ENCODE measurements at regions not wholly inside any gene's neighbourhood (a gene's known extent, or its start where the extent isn't known, plus 50 kb on each side); places are given as distances from the start of the nearest gene placed in this dataset.
A peak's percentile ranks its signal among the peaks of the same experiment; 100 is the strongest.

DNA sequence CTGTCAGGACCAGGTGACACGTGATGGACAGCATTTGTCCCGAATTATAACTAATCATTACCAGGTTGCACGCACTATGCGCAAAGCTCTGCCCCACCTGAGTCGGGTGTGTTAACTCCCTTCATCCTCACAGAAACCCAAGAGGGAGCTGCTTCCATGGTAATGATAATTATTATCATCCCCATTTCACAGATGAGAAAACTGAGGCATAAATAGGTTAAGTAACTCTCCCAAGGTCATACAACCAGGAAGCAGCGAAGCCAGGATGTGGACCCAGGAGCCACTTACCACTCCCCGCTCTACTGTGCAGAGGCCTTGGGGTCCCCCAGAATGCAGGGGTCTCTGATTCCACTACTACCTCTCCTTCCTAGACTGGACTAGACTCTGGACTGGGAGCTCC lies 76.7 kb upstream of the TARDBP start:
- Histone ChIP-seq H3K27ac (ENCODE audit: low read depth in 1 of 2, low read length in 1 of 2) (no peak overlapping the region), H3K36me3 (ENCODE audit: control insufficient read depth in 4 of 4, insufficient read depth in 4 of 4, low read length in 4 of 4) (no peaks in the 10 kb centered on the region), H3K9me3 (ENCODE audit: control insufficient read depth in 4 of 4, insufficient read depth in 3 of 4, low read length in 3 of 4) (no peaks in the 10 kb centered on the region), H3K9ac (ENCODE audit: insufficient read depth in 1 of 2, low read length in 2 of 2) (no peak overlapping the region), H3K4me3 (no peak overlapping the region), H3K27me3 (ENCODE audit: control insufficient read depth in 3 of 3, insufficient read depth in 3 of 3, low read length in 2 of 3) (no peaks in the 10 kb centered on the region), H3K4me1 (ENCODE audit: control insufficient read depth in 5 of 5, insufficient read depth in 5 of 5, low read length in 5 of 5) (peaks cover 0 to 25% (median 0%) of the 10 kb centered on the region in 5 donors)
- no peak for DNase-seq
- TF ChIP-seq, protein P1, sequence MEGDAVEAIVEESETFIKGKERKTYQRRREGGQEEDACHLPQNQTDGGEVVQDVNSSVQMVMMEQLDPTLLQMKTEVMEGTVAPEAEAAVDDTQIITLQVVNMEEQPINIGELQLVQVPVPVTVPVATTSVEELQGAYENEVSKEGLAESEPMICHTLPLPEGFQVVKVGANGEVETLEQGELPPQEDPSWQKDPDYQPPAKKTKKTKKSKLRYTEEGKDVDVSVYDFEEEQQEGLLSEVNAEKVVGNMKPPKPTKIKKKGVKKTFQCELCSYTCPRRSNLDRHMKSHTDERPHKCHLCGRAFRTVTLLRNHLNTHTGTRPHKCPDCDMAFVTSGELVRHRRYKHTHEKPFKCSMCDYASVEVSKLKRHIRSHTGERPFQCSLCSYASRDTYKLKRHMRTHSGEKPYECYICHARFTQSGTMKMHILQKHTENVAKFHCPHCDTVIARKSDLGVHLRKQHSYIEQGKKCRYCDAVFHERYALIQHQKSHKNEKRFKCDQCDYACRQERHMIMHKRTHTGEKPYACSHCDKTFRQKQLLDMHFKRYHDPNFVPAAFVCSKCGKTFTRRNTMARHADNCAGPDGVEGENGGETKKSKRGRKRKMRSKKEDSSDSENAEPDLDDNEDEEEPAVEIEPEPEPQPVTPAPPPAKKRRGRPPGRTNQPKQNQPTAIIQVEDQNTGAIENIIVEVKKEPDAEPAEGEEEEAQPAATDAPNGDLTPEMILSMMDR (IDR thresholded peaks at IDR 0.05; ENCODE audit: control extremely low read depth, extremely low read depth), result no peak
- no peak for ATAC-seq (ENCODE audit: insufficient read depth, low FRiP score)
- 89 to 93% methylated on average over 7 of the region's 7 CpGs for WGBS, 2 donors

DNA sequence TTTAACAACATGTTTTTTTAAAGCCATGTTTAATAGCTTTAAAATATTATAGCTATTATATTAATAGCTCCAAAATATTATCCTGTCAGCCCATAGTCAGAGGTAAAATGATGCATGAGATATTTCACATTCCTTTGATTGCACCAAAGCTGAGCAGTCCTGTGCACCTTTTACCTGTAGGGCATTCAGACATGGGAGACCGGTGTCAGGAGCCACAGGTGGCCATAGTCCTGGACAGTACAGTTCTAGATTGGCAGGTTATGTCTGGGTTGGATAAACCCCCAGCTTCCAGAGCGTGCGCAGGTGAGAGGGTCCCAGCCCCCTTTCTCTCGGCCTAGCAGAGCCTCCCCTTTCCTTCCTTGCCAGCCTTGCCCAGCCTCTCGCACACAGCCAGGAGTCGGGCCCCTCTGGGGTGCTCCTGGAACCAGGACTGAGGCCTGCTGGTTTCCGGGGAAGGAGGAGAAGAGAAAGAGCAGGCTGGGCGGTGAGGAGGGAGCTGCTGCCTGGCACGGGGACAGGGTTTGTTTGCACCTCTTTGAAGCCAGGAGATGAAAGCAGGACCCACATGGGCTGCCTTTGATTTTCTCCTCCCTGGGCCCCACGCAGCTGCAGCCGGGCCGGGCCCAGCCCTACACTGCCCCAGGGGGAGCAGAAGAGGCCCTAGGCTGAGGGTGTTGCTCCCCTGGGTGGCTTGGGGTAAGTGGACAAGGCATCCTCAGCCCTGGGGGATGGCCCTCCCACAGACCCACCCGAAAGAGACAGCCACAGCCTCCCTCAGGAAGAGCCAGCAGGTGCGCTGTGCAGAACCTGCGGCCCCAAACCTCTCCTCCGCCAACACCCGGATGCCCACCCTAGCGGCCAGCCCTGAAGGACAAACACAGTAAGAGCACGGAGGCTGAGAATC lies 75.2 kb upstream of the TARDBP start:
- Histone ChIP-seq H3K4me1 (ENCODE audit: control insufficient read depth in 5 of 5, insufficient read depth in 5 of 5, low read length in 5 of 5) (peaks cover 0 to 40% (median 3%) of the 10 kb centered on the region in 5 donors), H3K27me3 (ENCODE audit: control insufficient read depth in 3 of 3, insufficient read depth in 3 of 3, low read length in 2 of 3) (no peaks in the 10 kb centered on the region), H3K9me3 (ENCODE audit: control insufficient read depth in 4 of 4, insufficient read depth in 3 of 4, low read length in 3 of 4) (no peaks in the 10 kb centered on the region), H3K36me3 (ENCODE audit: control insufficient read depth in 4 of 4, insufficient read depth in 4 of 4, low read length in 4 of 4) (no peaks in the 10 kb centered on the region), H3K4me3 (no peak overlapping the region), H3K9ac (ENCODE audit: insufficient read depth in 1 of 2, low read length in 2 of 2) (no peak overlapping the region), H3K27ac (ENCODE audit: low read depth in 1 of 2, low read length in 1 of 2) (no peak overlapping the region)
- DNase-seq, result peak; percentile 72 to 90 (median 76)
- no peak for ATAC-seq (ENCODE audit: insufficient read depth, low FRiP score)
- 72 to 81% methylated on average over 19 of the region's 19 CpGs for WGBS, 2 donors
- TF ChIP-seq, protein P1 (IDR thresholded peaks at IDR 0.05; ENCODE audit: control extremely low read depth, extremely low read depth), result no peak

DNA sequence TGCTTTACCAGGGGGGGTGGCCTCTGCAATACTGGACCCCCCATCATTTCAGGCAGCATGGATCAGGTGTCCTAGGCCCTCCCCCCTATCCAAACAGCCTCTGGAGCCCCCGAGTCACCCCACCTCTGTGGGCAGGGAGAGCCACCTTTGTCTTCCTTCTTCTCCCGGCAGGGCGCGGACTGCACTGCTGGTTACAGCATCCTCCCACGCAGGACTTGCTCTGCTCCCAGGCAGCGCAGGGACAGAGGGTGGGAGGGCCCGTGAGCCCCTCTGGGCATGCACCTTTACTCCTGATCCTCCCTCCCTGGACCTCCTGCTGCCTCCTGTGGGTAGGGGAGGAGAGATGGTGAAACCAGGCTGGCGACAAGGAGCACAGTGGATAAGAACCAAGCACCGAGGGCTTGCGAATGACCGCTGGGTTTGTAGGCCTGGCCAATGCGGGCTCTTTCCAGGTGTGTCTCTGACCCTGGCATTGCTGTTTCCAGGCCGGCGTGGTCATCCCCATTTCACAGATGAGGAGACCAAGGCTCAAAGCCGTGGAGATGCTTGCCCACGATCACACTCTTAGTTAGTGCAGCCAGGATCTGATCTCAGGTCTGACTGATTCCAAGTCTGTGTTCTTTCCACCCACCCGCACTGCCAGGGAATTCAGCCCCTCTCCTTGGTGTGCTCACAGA lies 73.6 kb upstream of the TARDBP start:
- ATAC-seq (ENCODE audit: insufficient read depth, low FRiP score) (no peak), DNase-seq (no peak)
- H3K4me1 ChIP-seq (ENCODE audit: control insufficient read depth in 5 of 5, insufficient read depth in 5 of 5, low read length in 5 of 5), result peaks cover 0 to 55% (median 3%) of the 10 kb centered on the region in 5 donors
- no peak overlapping the region for H3K4me3 ChIP-seq
- H3K9ac ChIP-seq (ENCODE audit: insufficient read depth in 1 of 2, low read length in 2 of 2), result no peak overlapping the region
- WGBS, 2 donors, result 94 to 95% methylated on average over 17 of the region's 17 CpGs
- H3K27me3 ChIP-seq (ENCODE audit: control insufficient read depth in 3 of 3, insufficient read depth in 3 of 3, low read length in 2 of 3), result no peaks in the 10 kb centered on the region
- H3K36me3 ChIP-seq (ENCODE audit: control insufficient read depth in 4 of 4, insufficient read depth in 4 of 4, low read length in 4 of 4), result no peaks in the 10 kb centered on the region
- TF ChIP-seq, protein P1 (IDR thresholded peaks at IDR 0.05; ENCODE audit: control extremely low read depth, extremely low read depth), result no peak
- H3K9me3 ChIP-seq (ENCODE audit: control insufficient read depth in 4 of 4, insufficient read depth in 3 of 4, low read length in 3 of 4), result no peaks in the 10 kb centered on the region
- no peak overlapping the region for H3K27ac ChIP-seq (ENCODE audit: low read depth in 1 of 2, low read length in 1 of 2)

Data from lung (tissue), 11 donors.